H7 (cell line): ENCODE measurements at regions not wholly inside any gene's neighbourhood (a gene's known extent, or its start where the extent isn't known, plus 50 kb on each side); places are given as distances from the start of the nearest gene placed in this dataset.

Experiments
- DNase-seq: peaks from one replicate; pipeline ENCODE4 v3.0.0; 2012
- H3K27me3 ChIP-seq: 2 replicates; pipeline ENCODE4 v1.6.0; 2011; ENCODE audit warnings: mild to moderate bottlenecking, low read length; ENCODE audit not compliant: control insufficient read depth, insufficient read depth
- H3K36me3 ChIP-seq: replicated peaks from 2 replicates; pipeline ENCODE4 v1.5.1; 2011; ENCODE audit warnings: low read length; ENCODE audit not compliant: control insufficient read depth, insufficient read depth
- H3K4me3 ChIP-seq: 2 replicates; pipeline ENCODE4 v1.5.1; 2011; ENCODE audit warnings: low read depth, mild to moderate bottlenecking, control low read depth, low read length, moderate library complexity; ENCODE audit not compliant: insufficient read depth

DNA sequence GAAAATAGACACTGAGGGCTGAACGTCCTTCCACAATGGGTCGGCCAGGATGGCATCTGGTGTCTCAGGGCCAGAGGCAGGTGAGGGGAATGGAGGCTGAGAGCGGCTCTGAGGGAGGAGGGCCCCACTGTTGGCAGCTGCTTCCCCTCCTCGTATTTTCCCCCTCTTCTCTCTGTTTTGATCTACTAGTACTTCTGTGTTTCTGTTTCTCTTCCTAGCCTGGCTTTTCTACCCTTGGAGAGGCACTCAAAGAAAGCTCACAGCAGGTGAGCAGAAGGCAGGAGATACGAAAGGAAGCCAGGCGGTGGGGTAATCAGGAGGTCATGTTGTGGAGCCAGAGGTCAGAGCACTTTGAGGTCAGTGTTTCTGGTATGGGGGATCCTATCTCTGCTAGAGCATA lies 151.8 kb upstream of the GATB start:
- Histone ChIP-seq H3K4me3 (no peak overlapping the region), H3K27me3 (no peaks in the 10 kb centered on the region), H3K36me3 (no peaks in the 10 kb centered on the region)
- DNase-seq, result peak; percentile 13

DNA sequence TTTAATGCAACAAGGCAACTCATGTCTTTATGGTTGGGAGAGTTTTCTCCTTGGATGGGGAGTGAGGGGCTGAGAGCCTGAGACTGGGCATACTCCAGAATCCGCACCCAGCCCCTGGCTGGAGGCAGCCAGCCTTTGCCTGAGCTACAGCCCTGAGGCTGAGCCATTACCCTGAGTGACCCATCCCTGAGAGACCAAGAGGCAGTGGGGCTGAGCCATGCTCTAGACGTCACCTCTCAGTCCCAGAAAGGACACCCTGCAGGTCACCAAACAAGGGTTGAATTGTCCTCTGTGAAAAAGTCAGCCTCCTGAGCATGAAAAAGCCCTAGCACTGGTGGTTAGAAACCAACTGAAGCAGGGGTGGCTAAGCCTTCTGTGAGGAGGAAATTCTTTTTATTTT lies 151.2 kb upstream of the GATB start:
- Histone ChIP-seq H3K36me3 (no peaks in the 10 kb centered on the region), H3K4me3 (no peak overlapping the region), H3K27me3 (no peaks in the 10 kb centered on the region)
- DNase-seq, result no peak

DNA sequence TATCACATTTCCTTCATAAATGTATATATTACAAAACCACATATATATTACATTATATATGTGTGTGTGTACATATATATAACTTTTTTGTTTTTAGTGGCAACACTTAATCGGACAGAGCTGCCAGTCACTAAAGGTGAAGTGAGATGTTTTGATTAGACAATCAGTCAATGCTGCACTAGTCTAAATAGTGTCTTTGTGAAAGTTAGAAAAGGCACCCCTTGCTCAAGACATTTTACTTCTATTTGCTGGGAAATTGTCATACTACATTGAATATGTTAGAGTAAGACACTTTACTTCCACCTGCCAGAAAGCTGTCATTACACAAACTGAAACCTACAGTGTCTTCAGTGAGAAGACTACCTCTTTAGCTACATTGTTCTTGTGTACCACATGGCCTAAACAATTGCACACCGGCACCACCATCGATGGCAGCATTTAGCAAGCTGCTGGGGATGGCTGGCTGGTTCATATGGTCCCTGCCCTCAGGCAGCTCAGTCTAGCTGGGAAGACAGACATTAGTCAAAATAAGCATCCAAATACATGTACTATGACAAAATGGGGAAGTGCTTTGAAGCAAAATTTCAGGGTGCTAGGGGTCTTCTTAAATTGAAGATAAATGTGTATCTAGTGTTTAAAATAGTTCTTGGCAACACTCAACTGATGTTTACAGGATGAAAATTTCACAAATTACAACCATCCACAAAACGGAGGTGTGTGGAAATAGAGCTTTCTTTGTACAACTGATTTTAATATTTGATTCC lies 148.1 kb upstream of the GATB start:
- Histone ChIP-seq H3K4me3 (no peak overlapping the region), H3K36me3 (no peaks in the 10 kb centered on the region), H3K27me3 (no peaks in the 10 kb centered on the region)
- no peak for DNase-seq

DNA sequence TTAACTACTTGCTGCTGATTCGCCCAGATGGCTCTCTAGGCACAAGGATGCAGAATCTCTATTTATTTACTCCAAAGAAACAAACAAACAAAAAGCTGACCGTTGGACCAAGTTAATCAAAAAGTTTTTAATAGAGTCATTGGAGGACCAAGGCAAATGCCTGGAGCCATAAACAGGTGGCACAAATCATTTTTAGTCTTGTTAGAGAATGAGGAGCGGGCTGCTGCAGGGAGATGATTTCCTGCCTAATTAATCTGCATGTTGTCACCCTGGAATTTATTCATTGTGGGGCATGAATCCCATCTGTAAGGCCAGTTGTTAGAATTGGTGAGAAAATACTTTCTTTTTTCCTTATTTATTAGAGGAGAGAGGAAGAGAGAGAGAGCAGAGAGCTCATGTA lies 147.4 kb upstream of the GATB start:
- Histone ChIP-seq H3K4me3 (no peak overlapping the region), H3K36me3 (no peaks in the 10 kb centered on the region), H3K27me3 (no peaks in the 10 kb centered on the region)
- DNase-seq, result no peak

DNA sequence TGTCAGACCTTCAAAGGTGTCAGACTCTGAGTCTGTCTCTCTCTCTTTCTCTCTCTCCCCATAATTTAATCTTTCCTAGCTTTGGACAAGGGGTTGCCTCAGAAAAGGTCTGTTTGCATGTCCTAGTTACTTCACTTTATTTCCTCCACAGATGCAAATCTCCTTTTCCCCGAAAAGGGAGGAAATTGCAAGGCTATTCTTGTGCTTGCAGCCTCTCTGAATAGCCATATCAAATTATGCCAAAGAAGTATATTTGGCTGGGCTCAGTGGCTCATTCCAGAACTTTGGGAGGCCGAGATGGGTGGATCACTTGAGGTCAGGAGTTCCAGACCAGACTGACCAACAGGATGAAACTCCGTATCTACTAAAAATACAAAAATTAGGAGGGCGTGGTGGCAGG lies 145.6 kb upstream of the GATB start:
- DNase-seq, result no peak
- Histone ChIP-seq H3K27me3 (no peaks in the 10 kb centered on the region), H3K36me3 (no peaks in the 10 kb centered on the region), H3K4me3 (no peak overlapping the region)

DNA sequence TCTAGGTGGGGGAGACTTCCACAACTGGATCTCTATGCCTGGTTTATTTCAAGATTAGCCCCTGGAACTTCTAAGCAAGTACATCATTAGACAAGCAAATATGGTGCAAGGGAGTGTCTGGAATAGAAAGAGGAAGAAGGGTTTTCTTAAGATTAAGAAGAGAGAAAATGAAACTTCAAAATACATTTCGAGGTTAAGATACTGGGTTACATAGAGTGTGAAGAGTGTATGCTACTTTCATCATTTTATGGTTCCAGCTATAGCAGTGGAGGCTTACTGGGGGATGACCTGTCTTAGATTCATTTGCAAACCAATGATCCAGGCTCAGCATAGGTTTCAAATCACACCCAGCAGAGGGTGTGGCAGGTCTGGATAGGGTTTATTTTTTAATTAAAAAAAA lies 144.4 kb upstream of the GATB start:
- Histone ChIP-seq H3K36me3 (no peaks in the 10 kb centered on the region), H3K4me3 (no peak overlapping the region), H3K27me3 (no peaks in the 10 kb centered on the region)
- no peak for DNase-seq

DNA sequence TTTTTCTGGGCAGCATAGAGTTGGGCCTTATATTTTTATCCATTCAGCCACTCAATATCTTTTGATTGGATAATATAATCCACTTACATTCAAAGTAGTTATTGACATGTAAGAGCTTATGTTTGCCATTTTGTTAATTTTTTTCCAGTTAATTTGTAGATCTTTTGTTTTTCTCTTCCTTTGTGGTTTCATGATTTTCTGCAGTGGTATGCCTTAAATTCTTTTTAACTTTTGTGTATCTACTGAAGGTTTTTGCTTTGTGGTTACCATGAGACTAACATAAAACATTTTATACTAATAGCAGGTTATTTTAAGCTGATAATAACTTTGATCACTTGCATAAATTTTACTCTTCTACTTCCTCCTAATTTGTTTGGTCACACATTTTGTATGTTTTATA lies 140.8 kb upstream of the GATB start:
- no peaks in the 10 kb centered on the region for H3K36me3 ChIP-seq
- no peaks in the 10 kb centered on the region for H3K27me3 ChIP-seq
- no peak overlapping the region for H3K4me3 ChIP-seq
- no peak for DNase-seq

DNA sequence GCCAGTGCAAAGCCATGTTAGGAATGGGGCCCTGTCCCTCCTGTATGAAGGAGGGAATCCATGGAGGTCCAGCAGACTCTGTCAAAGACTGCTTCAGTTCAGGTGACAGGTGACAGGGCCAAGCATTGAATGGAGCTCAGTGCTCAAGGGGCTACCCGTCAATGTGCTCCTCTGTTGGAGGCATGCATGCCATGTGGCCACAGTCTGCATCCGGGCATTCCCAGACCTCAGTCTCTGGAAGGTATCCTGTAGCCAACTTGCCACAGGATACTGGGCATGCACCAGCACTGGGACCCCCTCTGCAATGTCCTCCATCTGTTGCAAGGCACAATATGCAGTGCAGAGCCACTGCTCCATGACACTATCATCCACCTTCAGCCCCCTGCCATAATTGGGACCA lies 136.1 kb upstream of the GATB start:
- no peak for DNase-seq
- Histone ChIP-seq H3K27me3 (no peaks in the 10 kb centered on the region), H3K4me3 (no peak overlapping the region)

DNA sequence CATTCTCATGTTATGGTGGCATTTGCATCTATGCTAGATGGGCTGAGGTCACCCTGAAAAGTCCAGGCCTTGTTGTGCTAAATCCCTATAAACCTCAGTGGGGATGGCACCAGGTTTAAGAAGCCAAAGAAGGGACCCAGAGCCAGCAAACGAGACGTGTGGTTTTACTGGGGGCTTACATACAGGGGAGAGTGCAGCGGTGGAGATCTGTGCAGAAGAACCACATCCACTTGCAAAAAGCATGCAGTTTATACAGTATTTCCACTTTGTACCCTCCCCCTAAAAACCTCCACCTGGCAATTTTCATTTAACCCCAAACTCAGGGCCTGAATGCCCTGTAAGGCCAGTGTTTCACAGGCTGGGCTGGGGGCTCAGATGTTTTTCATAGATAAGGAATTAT lies 134.9 kb upstream of the GATB start:
- Histone ChIP-seq H3K36me3 (no peaks in the 10 kb centered on the region), H3K27me3 (no peaks in the 10 kb centered on the region), H3K4me3 (no peak overlapping the region)
- DNase-seq, result no peak

More for the DNA sequence above, 136.1 kb upstream of the GATB start:
- no peaks in the 10 kb centered on the region for H3K36me3 ChIP-seq

DNA sequence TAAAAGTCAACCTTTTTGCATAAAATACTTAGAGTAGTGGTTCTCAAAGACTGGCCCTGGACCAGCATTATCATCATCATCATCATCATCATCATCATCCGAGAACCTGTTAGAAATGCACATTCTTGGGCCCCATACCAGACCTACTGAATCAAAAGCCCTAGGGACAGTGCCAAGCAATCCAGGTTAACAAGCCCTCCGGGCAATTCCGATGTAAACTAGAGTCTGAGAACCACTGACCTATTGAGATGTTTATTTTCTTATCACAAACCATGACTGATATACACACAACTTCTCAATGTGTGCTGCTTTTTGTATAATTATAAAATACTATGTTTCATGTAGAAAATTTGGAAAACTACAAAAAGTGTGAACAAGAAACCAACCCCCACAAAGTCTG lies 133.4 kb upstream of the GATB start:
- DNase-seq, result no peak
- Histone ChIP-seq H3K27me3 (no peaks in the 10 kb centered on the region), H3K4me3 (no peak overlapping the region), H3K36me3 (no peaks in the 10 kb centered on the region)

DNA sequence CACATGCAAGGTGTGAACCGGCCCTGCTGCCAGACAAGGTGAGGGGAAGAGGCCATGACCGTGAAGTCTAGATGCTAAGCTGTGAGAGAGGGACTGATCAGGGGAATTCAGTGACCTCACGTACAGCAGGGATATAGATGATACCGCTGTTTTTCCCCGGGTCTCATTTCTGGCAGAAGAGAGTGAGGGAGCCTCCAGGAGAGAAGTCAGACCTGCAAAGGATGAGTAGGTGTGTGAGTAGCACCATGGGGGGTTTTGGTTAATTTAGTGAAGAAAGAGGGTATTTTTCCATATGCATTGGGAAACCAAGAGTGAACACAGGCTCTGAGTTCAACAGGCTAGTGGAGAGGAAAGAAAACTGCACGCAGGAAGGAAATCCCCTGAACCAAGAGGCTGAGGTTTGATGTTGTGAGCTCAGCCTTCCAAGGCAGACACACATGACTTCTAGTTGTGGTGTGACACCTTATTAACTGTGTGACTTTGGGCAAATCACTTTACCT lies 127.6 kb upstream of the GATB start:
- H3K27me3 ChIP-seq, result no peaks in the 10 kb centered on the region; the same call in 1 of the 2 replicates
- H3K4me3 ChIP-seq, result no peak overlapping the region
- DNase-seq, result no peak
- no peaks in the 10 kb centered on the region for H3K36me3 ChIP-seq

DNA sequence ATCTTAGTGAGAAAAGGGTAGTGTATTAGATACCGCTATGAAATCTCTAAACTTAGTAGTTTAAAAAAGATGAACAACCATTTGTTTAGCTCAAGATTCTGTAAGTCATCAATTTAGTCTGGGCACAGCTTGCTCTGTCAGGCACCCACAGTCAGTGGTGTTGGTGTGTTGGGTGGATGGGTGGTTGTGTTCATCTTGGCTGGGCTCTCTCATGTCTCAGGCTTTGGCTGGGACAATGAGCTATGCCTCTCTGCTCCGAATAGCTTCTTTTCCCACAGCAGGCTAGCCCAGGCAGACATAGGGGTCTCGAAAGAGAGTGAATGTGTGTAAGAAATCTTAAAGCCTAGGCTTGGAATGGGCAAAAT lies 127.0 kb upstream of the GATB start:
- Histone ChIP-seq H3K36me3 (no peaks in the 10 kb centered on the region), H3K4me3 (no peak overlapping the region), H3K27me3 (no peaks in the 10 kb centered on the region; the same call in 1 of the 2 replicates)
- DNase-seq, result no peak

DNA sequence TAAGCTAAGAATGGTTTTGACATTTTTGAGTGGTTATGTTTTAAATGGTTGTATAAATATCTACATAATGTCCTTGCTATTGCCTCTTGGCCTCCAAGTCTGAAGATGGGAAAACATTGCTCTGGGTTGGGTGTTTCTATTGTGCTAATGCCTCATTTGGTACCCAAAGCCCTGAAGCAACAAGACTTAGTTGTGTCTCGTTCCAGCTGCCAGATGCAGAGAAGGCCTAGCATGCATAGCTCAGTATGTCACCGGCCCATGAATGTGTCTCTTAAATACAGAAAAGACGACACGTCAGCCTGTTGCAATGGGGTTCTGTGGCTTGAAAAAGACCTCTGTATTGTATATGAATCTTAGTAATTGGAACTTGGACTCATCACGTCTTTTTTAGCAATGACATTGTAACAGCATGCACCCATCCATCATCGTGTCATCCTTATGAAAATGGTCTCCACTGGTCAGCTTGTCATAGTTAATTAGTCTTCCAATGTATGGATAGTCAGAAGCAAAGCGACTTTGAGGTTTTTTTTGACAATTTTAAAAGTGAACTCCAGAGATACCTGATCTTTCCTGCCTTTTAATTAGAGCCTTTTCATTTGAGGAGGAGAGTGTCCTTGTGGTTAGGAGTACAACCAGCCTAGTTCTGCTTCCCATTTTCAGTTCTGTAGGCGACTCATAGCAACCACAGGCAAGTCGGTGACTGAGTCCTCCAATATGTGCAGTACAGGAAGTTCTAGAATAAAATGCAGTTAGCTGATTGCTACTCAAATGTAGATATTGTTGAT lies 126.4 kb upstream of the GATB start:
- H3K36me3 ChIP-seq, result no peaks in the 10 kb centered on the region
- no peaks in the 10 kb centered on the region; the same call in 1 of the 2 replicates for H3K27me3 ChIP-seq
- DNase-seq, result no peak
- H3K4me3 ChIP-seq, result no peak overlapping the region

DNA sequence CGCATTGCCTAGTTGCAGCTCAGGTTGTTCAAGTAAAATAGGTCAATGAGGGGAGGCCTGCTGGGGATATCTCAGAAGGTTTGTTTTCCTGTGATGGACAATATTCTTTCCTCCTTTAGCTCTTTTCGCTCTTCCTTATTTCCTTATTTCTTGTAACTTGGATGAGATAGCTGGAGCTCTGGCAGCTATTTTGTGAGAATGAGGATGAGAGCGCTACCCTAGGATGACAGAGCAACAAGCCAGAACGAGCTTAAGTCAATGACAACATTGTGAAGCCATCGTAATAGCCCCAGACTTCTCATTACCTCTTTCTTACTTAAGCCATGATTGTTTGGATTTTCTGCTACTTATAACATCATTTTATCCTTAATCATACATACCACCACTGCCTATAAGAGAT lies 124.3 kb upstream of the GATB start:
- no peaks in the 10 kb centered on the region; the same call in 1 of the 2 replicates for H3K27me3 ChIP-seq
- H3K4me3 ChIP-seq, result no peak overlapping the region
- H3K36me3 ChIP-seq, result no peaks in the 10 kb centered on the region
- no peak for DNase-seq

DNA sequence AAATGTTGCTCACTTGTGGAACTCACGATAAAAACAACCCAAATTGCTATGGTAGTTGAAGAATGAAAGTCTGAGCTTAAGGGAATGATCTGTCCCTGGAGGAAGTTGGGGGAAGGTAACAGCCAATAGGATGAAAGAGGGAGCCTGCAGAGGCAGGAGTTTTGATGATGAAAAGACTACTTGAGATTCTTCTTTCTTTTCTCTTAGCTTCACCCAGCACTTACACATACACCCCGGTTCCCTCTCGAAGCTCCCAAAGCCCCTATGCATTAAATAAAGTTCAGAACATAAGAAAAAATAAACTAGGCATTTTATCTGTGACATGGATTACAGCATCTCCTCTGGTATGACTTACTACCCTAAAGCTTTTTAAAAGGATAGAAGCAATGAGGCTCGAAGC lies 122.9 kb upstream of the GATB start:
- no peak for DNase-seq
- Histone ChIP-seq H3K4me3 (no peak overlapping the region), H3K36me3 (no peaks in the 10 kb centered on the region), H3K27me3 (no peaks in the 10 kb centered on the region; the same call in 1 of the 2 replicates)
